Effector CD4-positive, alpha-beta T cell (primary cell): ENCODE measurements at regions not wholly inside any gene's neighbourhood (a gene's known extent, or its start where the extent isn't known, plus 50 kb on each side); places are given as distances from the start of the nearest gene placed in this dataset.
"Not testable (repeated sequence)": the region's sequence is repeated elsewhere in the genome, so short reads cannot be mapped to it uniquely, and the experiment has no call there.

Experiments used
- DNase-seq: peaks from one replicate; pipeline ENCODE4 v3.0.0-alpha.2; 2020

DNA sequence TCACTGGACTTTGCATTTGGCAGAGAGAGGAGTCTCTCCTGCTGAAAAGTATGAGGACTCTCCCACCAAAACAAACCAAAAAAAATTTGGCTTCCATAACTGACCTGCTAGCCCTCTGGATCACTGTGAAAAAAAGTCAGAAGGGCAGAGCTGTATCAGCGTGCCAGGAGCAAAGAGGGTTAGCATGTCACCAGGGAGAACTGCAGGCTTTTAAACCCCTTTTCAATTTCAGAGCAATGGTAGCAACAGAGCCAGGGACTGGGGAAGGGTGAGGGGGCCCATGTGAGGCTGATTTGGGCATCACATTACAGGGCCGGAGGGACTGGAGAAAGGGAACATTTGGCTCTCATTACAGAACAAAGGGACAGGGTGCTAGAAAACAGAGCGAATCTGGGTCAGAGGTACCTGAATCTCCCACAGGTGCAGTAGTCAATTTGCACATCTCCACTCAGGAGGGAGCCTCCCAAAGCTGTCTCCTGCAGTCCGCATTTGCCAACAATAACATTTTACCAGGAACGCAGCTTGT, 185.7 kb upstream of the EYA4 start:
- no peak for DNase-seq

DNA sequence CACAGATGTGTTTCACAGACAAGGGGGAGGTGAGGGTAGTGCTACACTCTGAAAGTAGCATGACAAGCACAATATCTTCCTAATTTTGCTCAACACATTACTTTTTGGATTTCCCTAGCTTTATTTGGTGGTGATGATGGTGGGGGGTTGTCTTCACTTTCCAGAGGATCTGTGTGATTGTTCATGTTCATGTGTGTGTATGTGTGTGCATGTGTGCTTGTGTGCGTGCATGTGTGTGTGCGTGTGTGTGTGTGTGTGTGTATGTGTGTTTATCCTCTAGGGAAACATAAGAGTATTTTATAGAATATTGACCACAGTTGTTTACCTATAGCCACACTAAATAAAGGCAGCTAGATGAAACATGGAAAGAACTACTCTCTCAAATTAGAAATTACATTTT, 183.8 kb upstream of the EYA4 start:
- no peak for DNase-seq

DNA sequence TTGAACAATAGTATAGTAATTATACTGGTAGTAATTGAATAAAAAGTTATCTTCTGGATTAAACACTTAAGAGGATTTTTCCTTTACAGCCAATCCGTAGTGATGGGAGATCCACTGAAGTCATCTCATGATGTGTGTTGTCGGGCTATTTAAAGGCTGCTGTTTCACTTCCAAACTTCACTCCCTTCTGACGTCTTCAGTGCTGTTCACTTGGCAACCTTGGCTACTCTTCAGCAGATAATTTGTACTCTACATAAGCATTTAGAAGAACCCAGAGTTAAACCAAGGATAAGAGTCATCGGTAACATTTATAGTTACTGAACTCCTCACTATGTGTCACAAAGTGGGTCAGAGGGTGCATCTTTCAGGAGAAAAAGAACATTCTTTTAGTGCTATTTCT, 179.1 kb upstream of the EYA4 start:
- DNase-seq, result no peak

DNA sequence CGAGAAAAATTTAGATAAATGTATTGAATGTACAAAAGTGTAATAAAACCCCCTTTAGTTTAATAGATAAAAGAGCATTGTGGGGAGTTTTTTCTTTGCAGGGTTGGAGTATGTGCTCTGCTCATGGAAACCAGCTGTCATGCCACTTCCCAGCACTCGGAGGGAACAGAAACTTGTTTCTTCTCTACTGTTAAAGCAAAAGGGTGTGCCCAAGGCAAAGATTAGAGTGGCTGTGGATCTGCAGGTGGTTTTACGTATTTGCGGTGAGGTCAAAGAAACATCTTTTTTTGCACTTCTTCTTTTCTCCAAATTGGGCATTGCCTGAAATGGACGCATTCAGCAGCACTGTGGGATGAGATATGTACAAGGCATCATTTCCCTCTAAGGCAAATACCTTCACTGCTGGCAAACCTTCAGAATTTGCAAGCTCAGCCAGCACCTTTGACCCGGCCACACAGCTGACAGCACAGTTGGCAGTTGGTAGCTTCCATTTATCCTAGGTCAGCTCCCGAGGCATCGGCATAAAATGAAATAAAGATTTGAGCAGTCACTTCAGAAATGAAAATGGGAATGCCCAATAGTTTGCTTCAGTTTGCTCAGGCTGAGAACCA, 178.4 kb upstream of the EYA4 start:
- DNase-seq, result no peak

DNA sequence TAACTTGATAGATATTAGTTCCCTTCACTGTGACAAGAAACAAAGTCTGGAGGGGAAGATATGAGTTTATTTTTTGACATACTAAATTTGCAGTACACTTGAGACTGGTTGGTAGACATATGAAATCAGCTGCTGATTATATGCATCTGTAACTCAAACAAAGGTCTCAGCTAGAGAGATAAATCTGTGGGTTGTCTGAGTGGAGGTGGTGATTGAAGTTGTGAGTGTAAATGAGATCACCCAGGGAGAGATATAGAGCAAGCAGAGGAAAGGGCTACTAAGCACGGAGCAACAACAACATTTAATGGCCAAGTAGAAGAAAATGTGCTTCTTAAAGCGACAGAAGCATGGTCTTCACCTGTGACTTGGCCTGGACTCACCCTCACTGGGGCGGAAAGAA, 173.2 kb upstream of the EYA4 start:
- no peak for DNase-seq

DNA sequence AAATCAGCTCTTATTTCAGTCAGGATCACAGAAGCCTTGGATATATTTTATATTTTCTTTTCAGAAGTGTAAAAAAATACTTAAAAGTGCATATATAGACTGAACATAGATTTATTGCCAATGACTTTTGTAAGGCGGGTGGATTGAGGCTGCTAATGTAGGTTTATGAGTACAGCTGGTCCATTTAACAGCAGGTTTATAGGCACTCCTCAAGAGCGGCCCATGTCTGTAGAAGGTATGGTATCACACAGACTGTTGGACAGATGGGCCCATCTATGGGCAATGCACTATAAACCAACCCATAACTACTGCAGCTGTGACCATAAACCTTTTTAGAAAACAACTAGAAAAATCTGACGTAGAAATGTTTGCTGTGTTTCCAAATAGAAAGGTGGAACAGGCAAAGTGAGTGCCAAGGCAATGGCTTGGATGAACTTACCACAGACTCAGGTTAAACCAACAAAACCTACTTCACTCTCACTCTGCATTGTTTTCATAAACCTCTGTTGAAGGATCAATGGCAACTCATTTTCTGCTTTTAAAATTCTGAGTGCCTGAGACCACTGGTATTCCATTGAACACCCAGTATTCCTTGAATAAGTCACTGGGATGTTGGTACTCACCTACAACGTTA, 170.6 kb upstream of the EYA4 start:
- no peak for DNase-seq

DNA sequence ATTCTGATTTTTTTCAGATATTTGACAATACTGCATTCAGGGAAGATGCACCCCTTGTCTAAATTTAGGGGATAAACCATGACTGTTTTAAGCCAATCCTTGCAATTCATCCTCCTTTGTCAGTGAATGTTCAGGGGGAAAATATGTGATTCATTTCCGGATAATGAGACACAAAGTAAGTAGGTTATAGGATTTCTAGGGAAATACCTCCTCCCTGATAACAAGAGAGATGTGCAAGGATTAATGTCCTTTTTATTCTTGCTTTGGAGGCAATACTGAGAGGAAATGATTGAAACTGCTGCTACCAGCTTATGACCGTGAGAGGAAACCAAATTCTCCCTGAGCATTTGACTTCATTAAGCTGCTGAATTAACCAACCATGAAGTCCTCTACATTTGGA, 161.3 kb upstream of the EYA4 start:
- no peak for DNase-seq

DNA sequence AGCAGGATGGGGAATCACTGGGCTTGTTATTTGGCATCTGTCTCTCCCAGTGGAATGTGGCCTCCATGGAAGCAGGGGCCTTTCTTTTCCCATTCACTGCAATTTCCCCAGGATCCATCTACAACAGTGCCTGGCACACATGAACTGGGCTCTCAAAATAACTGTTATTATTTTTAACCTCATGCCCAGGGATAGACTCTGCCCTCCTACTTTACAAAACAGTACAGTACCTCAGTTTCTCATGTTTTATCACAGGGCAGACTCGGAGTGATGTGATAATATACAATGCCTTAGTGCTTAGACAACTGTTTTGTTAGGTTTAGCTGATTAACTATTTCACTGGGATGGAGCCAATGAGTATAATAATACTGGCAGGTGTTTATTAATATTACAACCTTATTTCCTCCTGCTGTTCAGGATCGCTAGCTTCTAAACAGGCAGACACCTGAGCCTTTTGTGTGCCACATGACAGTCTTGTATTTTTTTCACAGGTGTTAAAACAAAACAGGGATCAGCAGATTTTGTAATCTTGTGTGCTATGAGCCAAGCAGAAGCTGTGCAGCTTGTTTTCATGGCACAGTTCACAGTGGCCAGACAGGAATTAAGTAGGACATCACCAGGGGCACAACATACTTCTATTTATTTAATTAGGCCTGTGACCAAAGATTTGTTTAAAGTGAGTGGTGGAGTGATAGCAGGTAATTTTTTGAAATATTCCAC, 157.7 kb upstream of the EYA4 start:
- DNase-seq, result no peak

DNA sequence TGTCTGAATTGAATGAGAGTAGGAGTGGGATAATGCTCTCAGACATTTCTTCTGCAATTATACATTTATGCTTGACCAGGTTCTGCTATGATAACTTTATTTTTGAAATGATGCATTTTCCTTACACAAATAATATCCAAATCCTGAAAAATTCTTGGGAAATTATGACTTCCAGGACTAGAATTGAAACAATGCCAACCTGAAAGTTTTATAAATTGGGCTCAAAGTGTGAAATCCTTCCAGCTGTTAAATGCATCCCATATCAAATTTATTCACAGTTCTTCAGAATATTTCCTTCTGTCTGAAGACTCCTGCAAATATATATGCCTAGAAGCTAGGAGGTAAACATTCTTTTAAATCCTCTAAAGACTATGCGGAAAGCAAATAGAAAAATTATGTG, 155.7 kb upstream of the EYA4 start:
- DNase-seq, result no peak

DNA sequence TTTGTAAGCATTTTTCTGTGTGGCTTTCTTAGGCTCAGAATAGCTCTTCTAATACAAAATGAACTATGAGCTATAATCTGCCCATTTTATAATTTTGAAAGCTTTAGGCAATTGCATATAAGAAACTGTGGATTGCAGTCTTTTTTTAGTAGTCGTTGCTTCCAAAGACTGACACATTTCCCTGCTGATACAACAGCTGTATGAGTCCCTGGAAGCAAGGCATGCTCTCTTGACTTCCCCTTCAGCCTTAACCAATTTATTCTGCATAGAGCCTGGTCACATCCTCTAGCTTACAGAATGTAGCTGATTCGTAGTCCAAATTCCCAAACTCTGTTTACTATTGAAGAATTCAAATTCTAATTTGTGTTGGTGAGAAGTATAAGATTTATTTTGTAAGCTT, 155.3 kb upstream of the EYA4 start:
- no peak for DNase-seq

DNA sequence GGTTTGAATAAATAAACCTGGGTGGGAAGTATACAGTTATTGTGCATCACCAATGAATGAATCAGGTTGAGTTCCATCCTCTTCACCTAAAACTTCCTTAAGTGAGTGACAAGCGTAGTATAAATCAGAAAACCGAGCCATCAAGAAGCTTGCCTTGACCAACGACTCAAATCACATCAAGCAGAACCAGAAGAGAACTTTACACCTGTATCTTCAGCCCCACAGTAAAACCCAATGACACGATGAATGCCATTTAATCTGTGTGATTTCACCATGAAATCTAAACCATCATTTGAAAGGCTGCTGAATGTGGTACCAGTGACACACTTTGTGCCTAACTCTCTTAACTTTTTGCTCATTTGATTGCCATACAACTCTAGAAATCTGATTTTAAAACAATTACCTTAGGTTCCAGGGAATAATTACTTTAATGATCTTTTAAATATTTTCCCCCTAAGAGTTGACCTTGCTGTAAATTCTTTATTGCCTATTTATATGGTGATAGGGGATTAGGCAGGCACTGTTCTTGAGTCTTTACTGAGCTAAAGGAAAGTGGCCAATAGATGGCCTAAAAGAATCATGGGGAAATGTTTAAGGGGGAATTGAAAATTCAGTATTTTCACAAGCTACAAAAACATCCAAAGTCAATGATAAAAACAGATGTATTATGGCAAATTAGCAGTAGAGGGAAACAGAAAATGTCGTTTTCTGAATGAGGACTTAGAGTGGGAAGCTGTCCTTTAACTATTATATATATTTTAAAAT, 152.0 kb upstream of the EYA4 start:
- no peak for DNase-seq

DNA sequence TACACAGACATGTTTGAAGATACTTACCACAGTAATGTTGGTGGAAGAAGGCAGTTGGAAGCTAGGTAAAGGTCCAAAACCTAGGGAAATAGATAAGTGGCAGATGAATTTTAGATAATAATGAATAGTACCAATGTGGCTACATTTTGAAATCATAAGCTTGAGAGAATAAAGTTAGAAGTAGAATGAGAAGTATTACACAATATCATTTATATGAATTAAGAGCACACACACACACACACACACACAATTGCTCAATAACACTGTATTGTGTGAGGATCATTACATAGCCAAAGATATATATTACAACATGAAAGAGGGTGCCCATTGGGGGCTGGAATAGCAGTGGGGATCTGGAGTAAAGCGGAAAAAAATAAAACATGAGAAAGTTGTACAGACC, 149.0 kb upstream of the EYA4 start:
- DNase-seq, result no peak

DNA sequence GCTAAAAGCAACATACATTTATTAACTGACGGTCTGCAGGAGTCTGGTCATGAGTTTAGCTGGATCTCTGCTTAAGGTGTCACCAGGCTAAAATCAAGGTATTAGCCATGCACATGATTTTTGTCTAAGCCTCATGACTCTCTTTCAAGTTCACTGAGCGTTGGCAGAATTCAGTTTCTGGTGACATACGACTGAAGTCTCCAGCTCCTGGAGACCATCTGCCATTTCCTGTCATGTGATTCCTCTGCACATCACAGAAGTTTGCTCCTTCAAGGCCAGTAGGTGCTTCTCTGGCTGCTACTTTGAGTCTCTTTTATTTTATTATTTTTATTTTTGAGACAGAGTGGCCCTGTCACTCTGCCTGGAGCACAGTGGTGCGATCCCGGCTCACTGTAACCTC, 148.4 kb upstream of the EYA4 start:
- DNase-seq, result no peak

DNA sequence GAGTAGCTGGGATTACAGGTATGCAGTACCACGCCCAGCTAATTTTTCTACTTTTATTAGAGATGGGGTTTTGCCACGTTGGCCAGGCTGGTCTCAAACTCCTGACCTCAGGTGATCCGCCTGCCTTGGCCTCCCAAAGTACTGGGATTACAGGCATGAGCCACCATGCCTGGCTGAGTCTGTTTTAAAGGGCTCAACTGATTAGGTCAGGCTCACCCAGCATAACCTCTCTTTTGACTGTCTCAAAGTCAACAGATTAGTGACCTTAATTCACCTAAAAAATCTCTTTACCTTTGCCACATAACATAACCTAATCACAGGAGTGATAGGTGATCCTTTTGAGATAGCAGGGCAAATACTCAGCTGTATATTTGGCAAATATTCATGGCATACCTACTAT, 147.9 kb upstream of the EYA4 start:
- not testable (repeated sequence) for DNase-seq

DNA sequence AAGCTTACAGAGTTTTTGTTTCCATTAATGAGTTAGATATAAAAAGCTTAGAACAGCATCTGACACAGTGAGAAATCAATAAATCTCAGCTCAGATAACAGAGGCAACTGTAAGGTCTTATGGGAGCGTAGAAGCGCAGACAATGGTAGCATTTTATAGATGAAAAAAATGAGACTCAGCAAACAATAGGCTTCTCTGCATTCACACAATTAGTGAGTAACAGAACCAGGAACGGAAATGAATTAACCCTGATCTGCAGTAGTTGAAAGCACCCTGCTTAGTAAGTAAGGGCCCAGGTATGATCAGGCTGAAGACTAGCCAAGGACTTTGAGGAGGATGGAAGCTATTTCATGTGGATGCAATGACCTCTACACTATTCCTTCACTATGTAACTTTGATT, 147.2 kb upstream of the EYA4 start:
- DNase-seq, result no peak

DNA sequence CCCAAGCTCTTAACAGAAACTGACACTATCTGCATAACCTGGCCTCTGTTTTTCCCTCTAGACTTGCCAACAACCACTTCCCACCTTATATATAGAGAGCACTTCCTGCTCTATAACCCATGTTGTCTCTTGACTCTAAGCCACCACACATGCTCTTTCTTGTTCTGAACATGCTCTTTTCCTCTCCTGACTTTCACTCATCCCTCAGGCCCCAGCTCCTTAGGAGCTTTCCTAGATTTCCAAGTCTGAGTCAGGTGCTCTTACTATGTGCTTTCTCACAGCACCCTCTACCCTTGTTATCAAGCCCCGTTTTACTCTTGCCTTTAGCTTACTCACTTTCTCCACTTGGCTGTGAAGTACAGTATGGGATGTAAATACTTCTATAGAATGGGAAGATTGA, 143.9 kb upstream of the EYA4 start:
- DNase-seq, result no peak

DNA sequence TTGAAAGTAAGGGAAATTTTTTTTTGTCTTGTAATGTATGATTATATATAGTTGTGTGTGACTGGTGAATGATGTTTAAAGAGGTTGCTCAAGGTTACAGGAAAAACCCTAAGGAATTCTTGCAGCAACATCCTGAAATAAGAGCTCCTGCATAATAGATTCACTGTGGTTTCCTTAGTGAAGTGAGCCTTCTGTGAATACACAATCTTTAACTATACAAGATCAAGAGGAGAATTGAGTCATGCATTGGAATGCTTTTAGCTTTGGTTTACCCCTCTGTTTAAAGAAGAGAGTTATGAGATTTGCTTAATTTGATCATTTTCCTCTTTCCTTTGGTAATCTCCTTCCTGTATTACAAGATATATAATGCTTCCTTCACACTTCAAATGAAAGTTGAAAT, 141.6 kb upstream of the EYA4 start:
- DNase-seq, result no peak

DNA sequence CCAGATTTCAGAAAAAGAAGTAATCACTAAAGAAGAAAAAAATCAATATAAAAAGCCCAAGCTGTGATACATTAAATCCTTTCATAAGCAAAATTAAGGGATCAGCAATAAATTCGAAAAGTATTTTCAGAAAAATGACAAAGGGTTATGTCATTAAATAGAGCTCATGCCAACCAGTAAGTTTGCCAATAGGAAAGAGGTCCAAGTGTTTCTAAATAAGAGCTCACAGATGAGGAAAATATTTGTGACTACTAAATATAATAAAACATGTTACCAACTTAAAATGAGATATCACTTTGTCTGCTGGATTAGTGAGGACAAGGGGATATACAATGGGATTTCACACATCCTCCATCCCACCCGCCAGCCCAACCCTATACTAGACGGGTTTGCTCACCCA, 140.3 kb upstream of the EYA4 start:
- DNase-seq, result no peak

DNA sequence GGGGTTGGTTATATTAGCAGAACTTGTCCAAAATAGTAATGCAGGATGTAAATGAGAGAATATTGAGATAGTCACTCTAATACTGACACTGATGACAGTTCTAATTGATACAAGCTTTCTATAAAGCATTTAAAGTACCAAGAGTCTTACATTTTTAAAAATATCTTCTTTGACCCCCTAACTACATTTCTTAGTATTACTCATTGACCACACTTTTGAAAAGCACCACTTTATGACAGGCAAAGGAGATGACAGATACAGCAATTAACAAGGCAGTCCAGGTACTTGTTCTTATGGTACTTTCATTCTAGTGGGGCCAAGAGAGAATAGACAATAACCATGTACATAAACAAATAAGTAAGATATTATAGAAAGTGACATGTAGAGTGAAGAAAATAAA, 139.4 kb upstream of the EYA4 start:
- no peak for DNase-seq

DNA sequence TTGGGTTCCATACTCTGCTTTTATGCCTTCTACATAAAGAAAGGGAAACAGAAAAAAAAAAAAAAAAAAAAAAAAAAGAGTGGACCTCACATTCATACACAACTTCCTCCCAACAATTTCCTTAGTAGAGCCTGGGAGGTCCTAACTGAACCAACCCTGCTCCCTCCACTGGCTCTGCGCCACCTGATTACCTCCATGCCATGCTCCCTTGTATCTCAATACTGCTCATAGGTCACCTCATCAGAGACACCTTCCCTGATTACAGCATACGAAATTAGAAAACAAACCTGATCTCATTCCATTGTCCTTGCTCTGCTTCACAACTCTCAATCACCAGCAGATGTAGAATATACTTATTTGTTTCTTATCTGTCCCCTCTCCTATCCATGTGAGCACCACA, 134.2 kb upstream of the EYA4 start:
- DNase-seq, result no peak

DNA sequence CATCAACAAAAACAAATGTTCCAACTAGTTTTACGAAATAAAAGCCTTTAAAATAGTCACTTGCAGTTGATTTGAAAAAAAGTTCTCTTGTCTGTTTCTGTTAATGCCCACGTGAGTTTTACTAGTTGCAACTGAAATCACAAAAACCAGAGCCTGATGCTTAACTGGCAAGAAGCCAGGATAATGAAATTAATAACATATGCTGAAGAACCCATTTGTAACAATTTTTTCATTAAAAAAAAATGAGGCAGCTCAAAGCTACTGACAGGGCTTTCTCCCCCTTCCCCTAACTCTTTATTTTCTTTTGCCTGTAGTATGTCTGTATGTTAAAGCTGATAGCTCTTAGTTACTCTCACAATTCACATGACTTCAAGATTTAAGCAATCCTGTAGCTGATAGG, 132.7 kb upstream of the EYA4 start:
- DNase-seq, result no peak

DNA sequence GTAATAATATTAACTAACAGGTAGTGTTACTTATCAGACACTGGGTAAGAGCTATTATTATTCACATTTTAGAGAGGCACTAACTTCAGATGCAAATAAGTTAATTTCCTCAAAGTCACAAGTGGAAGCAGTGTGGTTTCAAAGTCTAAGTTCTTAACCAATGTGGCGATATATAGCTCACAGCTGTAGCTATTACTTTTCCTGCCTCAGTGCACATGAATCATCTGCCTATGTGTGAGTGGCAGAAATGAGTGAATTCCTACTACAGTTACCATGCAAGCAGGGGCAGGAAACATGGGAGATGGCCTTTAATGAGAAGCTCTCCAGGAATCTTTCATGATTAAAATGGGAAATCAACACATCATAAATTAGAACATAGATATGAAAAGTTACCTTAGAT, 126.2 kb upstream of the EYA4 start:
- DNase-seq, result no peak

DNA sequence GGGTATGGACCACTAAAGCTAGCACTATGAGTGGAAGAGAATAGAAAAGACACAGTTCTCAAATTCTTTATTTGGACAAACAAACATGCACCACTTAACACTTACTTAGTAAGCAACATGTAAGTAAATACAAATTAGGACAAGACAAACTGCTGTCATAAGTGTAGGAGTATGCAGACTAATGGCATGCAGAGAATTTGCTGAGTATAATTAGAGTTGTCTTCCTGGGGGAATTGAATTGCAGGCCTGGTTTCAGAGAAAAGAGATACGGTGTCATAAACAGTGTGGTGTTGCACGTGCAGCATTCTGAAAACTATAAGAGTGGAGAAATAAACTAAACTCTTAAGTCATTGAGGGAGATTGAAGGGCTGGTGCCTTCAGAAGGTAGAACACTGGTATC, 125.2 kb upstream of the EYA4 start:
- no peak for DNase-seq

DNA sequence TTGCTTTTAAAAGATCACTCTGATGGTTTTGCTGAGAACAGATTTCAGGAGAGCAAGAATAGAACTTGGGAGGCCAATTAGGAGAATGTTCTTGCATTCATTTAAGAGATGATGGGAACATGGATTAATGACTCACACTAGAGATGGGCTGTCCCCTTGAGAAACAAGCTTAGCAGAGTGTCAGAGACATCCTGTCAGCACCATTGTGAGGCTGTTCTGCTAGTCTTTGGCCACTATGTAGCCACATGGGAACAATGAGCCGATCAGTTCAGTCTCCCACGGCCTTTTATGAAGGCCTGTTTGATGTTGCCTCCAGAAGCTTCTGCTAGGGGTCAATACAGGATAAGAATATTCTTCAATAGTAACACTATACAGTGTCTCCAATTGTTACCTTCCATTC, 113.0 kb upstream of the EYA4 start:
- DNase-seq, result no peak
